OCI-LY7 (cell line): ENCODE measurements at regions not wholly inside any gene's neighbourhood (a gene's known extent, or its start where the extent isn't known, plus 50 kb on each side); places are given as distances from the start of the nearest gene placed in this dataset.

ENCODE experiments used
- BruUV-seq: library from RNA; stranded (reverse); fragments of 400-500 nt; replicated peaks from 2 replicates; lab custom pipeline; 2021; lab: Mats Ljungman, UMichigan
- CTCF ChIA-PET: fragments of 300-600 bp; sonication (Branson Sonifier 250); formaldehyde crosslinking; loops from one replicate; lab custom pipeline; 2022; ENCODE audit warnings: antibody characterized with exemption; ENCODE audit not compliant: unreplicated experiment; lab: Charles Lee
- POLR2A ChIA-PET: fragments of 300-600 bp; sonication (Branson Sonifier 250); formaldehyde crosslinking; loops from one replicate; lab custom pipeline; 2022; ENCODE audit warnings: antibody characterized with exemption; lab: Charles Lee
- DNase-seq: peaks from one replicate; pipeline ENCODE4 v3.0.0-alpha.2; 2015; ENCODE audit warnings: low spot score
- H2AFZ ChIP-seq: fragments of 200-600 bp; sonication (generic), shearing (Covaris generic); 2 replicates; pipeline ENCODE4 v1.6.1; 2014; ENCODE audit warnings: mild to moderate bottlenecking, antibody characterized with exemption, low read length, moderate library complexity
- H3K27ac ChIP-seq: fragments of 200-600 bp; sonication (generic); 2 replicates; pipeline ENCODE4 v1.5.1; 2014; ENCODE audit warnings: mixed run types, low read depth, mild to moderate bottlenecking, moderate library complexity, low read length, inconsistent platforms; ENCODE audit not compliant: poor library complexity, severe bottlenecking
- H3K36me3 ChIP-seq: fragments of 200-600 bp; sonication (generic); 2 replicates; pipeline ENCODE4 v1.6.1; 2014; ENCODE audit warnings: mild to moderate bottlenecking, antibody characterized with exemption, low read length, moderate library complexity, mixed read lengths; ENCODE audit not compliant: insufficient read depth
- H3K4me1 ChIP-seq: fragments of 200-600 bp; sonication (generic); 2 replicates; pipeline ENCODE4 v1.5.1; 2014; ENCODE audit warnings: mild to moderate bottlenecking, low read length; ENCODE audit not compliant: insufficient read depth, poor library complexity, severe bottlenecking
- H3K4me2 ChIP-seq: fragments of 200-600 bp; sonication (generic); 2 replicates; pipeline ENCODE4 v1.6.1; 2014; ENCODE audit warnings: mild to moderate bottlenecking, low read length
- H3K4me3 ChIP-seq: fragments of 200-600 bp; sonication (generic); 2 replicates; pipeline ENCODE4 v1.5.1; 2014; ENCODE audit warnings: mild to moderate bottlenecking, low read depth, low read length; ENCODE audit not compliant: poor library complexity, severe bottlenecking
- H3K79me2 ChIP-seq: fragments of 200-600 bp; sonication (generic); 2 replicates; pipeline ENCODE4 v1.6.1; 2016; ENCODE audit warnings: low read depth, mild to moderate bottlenecking, low read length, moderate library complexity, mixed read lengths; ENCODE audit not compliant: insufficient read depth
- H3K9me2 ChIP-seq: fragments of 200-600 bp; sonication (generic); 2 replicates; pipeline ENCODE4 v1.6.1; 2016; ENCODE audit warnings: mild to moderate bottlenecking, low read length, mixed read lengths; ENCODE audit not compliant: insufficient read depth
- H3K9me3 ChIP-seq: fragments of 200-600 bp; sonication (generic); 2 replicates; pipeline ENCODE4 v1.6.1; 2014; ENCODE audit warnings: mild to moderate bottlenecking, mixed run types, low read length, mixed read lengths
- H4K20me1 ChIP-seq: fragments of 200-600 bp; sonication (generic); 2 replicates; pipeline ENCODE4 v1.6.1; 2014; ENCODE audit warnings: mild to moderate bottlenecking, antibody characterized with exemption, low read length, moderate library complexity, mixed read lengths; ENCODE audit not compliant: insufficient read depth
- CTCF ChIP-seq: fragments of 200-600 bp; sonication (generic); conservative IDR thresholded peaks from 2 replicates; pipeline ENCODE4 v1.5.1; 2014; ENCODE audit warnings: mild to moderate bottlenecking, antibody characterized with exemption, low read length, moderate library complexity, mixed read lengths
- EZH2phosphoT487 ChIP-seq: fragments of 200-600 bp; sonication (generic); IDR thresholded peaks from 2 replicates; pipeline ENCODE4 v1.6.1; 2018; ENCODE audit warnings: low read depth, borderline replicate concordance, mild to moderate bottlenecking, mixed run types, antibody characterized with exemption, low read length, moderate library complexity, mixed read lengths
- intact Hi-C: fragments of 100-400 bp; cut with micrococcal nuclease; formaldehyde crosslinking; loops from one replicate; pipeline ENCODE4 v1.10.0; 2022; ENCODE audit not compliant: unreplicated experiment

GRCh38 chr21:23706431-23706830 lies 1900.8 kb downstream of the MRPL39 start:
- BruUV-seq = no TSS peak
- no peaks in the 10 kb centered on the region for H3K9me3 ChIP-seq
- CTCF ChIA-PET = no interaction called here
- no peaks in the 10 kb centered on the region for H3K9me2 ChIP-seq
- intact Hi-C loops = no loop called here
- POLR2A ChIA-PET = no interaction called here
- no peaks in the 10 kb centered on the region for H3K79me2 ChIP-seq
- no peak overlapping the region for H3K4me3 ChIP-seq
- no peak overlapping the region for H3K4me2 ChIP-seq
- no peaks in the 10 kb centered on the region for H3K36me3 ChIP-seq
- TF ChIP-seq EZH2phosphoT487 = no peak
- no peak for TF ChIP-seq CTCF
- H3K4me1 ChIP-seq = no peaks in the 10 kb centered on the region
- H4K20me1 ChIP-seq = no peaks in the 10 kb centered on the region
- H3K27ac ChIP-seq = no peak overlapping the region
- H2AFZ ChIP-seq = no peak overlapping the region
- no peak for DNase-seq

GRCh38 chr21:23699402-23699801 lies 1907.9 kb downstream of the MRPL39 start:
- intact Hi-C loops = no loop called here
- no peak overlapping the region for H2AFZ ChIP-seq
- H3K4me3 ChIP-seq = no peak overlapping the region
- no peak overlapping the region for H3K4me2 ChIP-seq
- POLR2A ChIA-PET = no interaction called here
- no peaks in the 10 kb centered on the region for H4K20me1 ChIP-seq
- H3K79me2 ChIP-seq = no peaks in the 10 kb centered on the region
- CTCF ChIA-PET = no interaction called here
- DNase-seq = no peak
- TF ChIP-seq EZH2phosphoT487 = no peak
- no peak for TF ChIP-seq CTCF
- H3K9me2 ChIP-seq = no peaks in the 10 kb centered on the region
- no peak overlapping the region for H3K27ac ChIP-seq
- BruUV-seq = no TSS peak
- peaks cover 15% of the 10 kb centered on the region; the same call in 1 of the 2 replicates for H3K9me3 ChIP-seq
- H3K36me3 ChIP-seq = no peaks in the 10 kb centered on the region
- H3K4me1 ChIP-seq = no peaks in the 10 kb centered on the region

DNA sequence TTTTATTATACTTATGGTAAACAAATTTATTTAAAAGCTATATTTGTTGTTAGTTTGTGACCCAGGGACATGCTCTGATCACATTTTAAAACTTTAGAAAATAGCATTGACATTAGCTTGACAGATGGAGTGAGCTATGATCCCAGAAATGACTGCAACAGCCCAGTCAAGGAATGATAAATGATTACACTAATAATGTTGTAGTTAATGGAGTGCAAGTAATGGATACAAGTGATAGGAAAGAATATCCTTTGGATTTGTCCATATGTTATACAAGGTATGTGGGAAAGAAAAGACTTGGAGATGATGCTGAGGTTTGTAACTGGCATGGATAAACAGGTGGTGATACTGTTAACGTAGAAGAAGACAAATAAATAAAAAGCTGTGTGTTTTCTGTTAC lies 1908.7 kb downstream of the MRPL39 start:
- Histone ChIP-seq H3K4me2 (no peak overlapping the region), H3K27ac (no peak overlapping the region)

More for the DNA sequence above, 1908.7 kb downstream of the MRPL39 start:
- Histone ChIP-seq H3K9me2 (no peaks in the 10 kb centered on the region), H2AFZ (no peak overlapping the region), H3K9me3 (peaks cover 18% of the 10 kb centered on the region; the same call in 1 of the 2 replicates), H3K4me1 (no peaks in the 10 kb centered on the region), H4K20me1 (no peaks in the 10 kb centered on the region), H3K4me3 (no peak overlapping the region), H3K79me2 (no peaks in the 10 kb centered on the region), H3K36me3 (no peaks in the 10 kb centered on the region)
- no peak for DNase-seq
- CTCF ChIA-PET = no interaction called here
- BruUV-seq = no TSS peak
- intact Hi-C loops = no loop called here
- TF ChIP-seq EZH2phosphoT487 (no peak), CTCF (no peak)
- POLR2A ChIA-PET = interaction anchor here (1.0 kb wide), 1 partner anchor 71 kb away, joined by 3 read pairs; no protein-coding TSS in a partner anchor
